C1 segment of cervical spinal cord (tissue), 14 donors: ENCODE measurements at regions not wholly inside any gene's neighbourhood (a gene's known extent, or its start where the extent isn't known, plus 50 kb on each side); places are given as distances from the start of the nearest gene placed in this dataset.

Experiments used
- DNase-seq, 14 donors: peaks; one replicate each; lab custom pipeline; 2025; lab: John Stamatoyannopoulos, UW

DNA sequence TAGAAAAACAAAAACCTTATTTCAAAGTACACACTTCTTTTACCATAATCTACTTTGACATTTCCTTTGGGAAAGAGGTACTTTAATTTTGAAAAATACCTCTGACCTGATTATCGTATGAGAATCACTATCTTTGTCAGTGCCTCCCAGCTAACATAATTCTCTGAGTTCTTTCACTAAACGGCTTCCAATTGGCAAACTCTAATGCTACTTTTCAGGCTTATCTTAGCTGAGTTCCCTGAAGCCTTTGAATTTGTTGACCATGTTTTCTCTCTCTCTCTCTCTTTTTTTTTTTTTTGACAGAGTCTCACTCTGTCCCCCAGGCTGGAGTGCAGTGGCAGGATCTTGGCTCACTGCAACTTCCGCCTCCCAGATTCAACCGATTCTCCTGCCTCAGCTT is 312.8 kb downstream of the ZPLD1 start:
- no peak for DNase-seq

DNA sequence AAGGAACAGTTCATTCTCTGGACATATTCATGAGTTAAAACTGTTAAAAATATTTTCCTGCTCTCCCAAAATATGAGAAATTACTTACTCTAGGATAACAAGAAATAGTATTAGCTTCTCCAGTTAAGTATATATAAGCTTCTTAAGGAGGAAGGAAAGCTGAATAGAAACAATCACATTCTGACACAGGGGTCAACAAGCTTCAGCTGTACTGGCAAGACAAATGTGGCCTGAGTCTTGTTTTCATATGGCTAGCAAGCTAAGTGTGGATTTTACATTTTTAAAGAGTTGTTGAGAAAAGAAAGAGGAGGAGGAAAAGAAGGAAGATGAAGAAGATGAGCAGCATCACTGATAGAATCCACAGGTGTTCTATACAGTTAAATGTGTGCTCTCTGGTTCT is 313.8 kb downstream of the ZPLD1 start:
- no peak for DNase-seq

DNA sequence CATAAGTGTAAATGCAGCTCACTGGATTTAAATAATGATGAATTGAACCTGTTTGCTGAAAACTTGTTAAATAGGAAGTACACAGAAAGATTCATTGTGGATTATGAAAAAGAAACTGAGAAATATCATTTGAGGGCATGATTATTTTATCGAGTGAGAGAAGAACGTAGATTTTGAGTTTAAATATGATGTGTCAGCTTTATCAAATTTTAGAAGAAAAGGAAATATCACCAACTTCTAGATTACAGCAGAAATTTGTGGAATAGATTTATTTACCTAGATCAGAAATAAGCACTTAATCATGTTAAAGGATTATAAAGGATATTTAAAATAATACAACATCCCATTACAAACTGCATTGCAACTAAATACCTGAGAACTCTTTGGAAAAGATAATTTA is 315.5 kb downstream of the ZPLD1 start:
- DNase-seq = no peak

DNA sequence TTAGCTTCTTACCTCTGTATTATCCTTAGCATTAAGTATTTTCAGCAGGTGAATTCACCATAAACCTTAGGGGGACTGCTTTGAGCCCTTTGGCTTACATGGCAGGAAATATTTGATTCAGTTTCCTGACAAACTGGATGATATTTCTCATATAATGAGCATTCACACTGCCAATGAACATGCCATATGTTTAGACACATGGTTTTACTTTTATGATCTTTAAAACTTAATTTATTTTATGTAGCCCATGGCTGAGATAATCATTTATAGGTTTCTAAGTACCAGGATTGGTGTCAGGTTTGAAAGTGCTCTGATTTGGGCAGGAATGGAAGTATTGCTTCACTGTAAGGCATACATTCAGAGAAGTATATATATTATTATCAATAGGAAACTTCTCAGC is 319.1 kb downstream of the ZPLD1 start:
- DNase-seq = no peak

DNA sequence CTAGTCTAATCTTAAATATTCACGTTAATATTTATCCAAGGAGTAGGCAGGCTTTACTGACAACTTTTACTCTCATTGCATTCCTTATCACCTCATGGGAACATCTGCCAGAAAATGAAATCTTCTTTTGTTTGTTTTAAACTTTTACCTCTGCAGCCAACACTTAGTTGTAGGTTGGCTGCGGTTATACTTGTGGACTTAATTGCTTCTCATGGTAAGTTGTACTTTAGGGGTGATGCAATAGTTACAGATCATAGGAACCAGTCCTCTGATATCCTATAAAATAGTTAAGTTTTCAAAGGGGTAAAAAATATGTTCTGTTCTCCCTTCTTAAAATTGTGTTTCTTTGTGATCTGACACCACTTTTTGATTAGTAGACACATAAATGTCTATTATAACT is 321.9 kb downstream of the ZPLD1 start:
- DNase-seq = no peak

DNA sequence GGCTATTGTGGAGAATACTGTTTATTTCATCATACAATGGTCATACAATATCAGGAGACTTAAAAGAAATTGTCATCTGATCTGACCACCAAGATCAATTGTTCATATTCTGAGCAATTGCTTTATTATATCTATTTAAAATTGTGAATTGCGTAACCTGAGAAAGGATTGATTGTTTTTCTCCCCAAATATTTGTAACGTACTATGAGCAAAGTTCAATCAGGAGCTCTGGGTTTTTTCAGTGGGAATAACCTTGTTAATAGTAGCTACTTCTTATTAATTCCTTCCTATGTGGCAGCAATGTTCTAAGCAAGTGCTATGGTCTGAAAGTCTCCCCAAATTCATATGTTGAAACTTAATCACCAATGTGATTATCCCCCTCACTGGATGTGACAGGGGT is 323.1 kb downstream of the ZPLD1 start:
- no peak for DNase-seq

DNA sequence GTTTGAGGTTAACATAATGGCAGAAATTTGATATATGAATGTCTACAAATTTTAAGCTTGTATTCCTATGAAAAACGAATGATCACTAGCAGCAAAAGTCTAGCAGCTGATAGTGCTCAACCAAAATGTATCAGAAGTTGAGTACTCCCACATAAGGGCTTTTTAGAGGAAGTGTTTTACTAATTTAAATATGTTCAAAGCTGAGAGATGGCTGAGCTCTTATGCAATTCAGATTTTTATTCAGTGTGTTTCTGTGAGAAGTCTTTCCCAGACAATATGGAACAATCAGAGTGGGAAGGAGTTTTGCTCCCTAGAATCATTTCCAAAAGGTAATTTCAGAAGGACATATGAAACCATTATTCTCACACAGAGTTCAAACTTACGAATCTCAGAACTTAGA is 327.0 kb downstream of the ZPLD1 start:
- DNase-seq = no peak

DNA sequence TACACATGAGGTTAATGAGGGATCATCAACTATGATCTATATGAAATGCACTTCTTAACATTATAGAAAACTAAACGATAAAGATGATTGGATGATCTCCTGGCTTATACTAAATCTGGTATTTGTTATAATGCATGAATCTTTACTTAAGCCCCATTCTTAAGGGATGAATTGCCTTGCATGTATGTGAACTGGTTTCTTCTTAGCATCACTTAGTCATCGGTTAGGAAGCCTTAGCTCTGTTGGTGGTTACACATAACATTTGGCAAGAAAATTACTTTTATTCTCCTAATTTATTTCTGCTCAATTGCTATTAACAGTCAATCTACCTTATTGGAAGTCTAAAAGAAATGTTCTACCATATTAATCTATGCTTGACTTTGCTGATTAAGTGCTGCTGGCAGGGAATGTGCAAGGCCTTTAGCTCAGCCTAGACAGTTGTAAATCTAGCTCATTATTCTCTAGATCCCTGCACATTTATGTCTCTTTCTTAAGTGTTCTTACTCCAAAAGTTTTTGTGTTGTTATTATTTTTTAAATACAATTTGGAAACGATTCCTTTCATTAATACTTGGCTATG is 356.0 kb downstream of the ZPLD1 start:
- no peak for DNase-seq

DNA sequence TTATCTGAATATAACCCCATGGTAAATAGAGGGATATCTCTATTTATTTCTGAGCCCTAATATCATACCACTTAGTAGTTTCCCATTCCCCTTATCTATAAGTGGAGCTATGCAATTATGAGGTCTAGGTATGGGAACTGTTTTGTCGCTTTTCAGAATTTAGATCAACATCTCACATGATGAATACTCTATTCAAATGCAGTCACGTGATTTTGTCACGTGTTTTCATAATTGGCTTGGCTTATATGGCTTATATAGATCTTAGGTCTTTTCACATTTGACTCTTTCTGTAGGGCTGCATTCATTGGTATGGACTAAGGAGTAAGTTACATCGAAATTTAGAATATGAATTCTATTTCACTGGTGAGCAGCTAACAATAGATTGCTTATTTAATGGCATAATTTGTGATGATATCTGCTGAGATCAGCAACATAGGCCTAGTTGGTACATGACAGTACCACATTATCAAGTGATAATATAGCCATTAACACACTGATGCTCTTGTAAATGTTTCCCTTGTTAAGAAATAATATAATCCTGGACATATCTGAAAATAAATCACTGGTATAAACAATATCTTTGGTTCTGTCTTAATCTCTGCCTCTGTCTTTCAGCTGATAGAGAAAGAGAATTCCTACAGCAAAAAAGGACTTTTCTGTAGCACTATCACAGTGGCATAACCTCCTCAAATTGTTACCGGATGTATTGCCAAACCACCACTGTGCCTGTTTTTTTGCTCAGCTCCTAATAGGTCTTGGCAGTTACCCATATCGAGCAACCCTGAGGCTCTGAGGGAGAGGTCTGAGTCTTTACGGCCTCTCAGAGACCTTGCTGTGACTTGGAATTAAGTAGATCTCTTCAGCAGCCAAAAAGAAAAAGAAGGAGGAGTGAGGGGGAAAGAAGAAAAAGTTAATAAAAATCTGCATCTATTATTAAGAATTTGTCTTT is 357.1 kb downstream of the ZPLD1 start:
- no peak for DNase-seq

DNA sequence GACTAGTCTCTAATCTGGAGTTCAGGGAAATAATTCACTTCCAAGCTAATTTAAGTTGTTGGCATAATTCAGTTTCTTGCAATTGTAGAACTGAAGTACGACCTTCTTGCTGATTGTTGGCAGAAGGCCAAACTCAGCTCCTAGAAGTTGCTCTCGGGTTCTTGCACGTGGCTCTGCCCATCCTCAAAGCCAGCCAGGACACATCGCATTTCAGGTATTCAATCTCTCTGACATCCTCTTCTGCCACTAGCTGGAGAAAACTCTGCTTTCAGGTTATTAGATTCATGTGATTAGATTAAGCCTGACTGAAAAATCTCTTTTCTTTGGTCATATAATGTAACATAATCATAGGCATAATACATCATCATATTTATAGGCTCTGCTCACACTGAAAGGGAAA is 362.0 kb downstream of the ZPLD1 start:
- DNase-seq = no peak

DNA sequence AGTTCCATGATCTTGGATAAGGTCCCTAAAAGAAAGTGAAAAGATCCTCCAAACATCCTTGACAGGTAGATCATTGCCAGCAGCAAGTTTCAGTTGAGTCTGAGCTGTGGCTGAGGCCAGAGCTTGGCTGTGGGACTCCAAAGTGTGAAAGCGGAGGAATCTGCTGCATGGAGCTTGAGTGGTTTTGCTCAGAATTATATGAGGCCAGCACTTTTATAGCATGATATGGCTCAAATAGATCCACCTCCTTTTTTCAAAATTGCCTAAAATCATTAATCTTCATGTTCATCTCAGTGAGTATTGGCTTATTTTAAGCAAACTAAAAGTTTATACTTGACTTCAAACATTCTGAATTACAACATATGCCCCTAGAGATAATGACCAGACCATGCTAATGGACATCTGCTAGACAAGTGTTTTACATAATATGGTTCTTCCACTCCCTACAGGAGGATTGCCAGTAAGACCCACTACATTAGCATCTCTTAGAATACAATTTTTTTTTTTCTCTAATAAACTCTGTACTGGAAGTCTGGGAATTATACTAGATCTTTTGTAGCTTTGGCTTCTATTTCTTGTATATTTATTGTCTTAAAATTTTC is 368.1 kb downstream of the ZPLD1 start:
- no peak for DNase-seq

DNA sequence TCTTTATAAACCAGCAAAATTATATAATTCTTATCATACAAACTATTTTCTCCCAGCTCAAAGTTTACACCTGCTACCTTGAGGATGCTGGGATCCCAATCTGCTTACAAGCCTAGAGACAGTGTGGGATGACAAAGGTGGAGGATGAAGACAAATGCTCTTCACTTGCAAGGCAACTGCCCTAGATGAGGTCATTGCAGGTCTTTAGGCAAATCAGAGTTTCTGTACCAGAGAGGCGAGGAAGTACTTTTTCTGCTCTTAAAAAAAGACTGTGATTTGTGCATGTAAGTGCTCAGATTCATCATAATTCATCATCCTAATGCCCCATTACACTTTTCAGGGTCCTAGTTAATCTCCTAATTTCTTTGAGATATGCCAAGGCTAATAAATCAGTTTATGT is 376.1 kb downstream of the ZPLD1 start:
- DNase-seq = no peak

DNA sequence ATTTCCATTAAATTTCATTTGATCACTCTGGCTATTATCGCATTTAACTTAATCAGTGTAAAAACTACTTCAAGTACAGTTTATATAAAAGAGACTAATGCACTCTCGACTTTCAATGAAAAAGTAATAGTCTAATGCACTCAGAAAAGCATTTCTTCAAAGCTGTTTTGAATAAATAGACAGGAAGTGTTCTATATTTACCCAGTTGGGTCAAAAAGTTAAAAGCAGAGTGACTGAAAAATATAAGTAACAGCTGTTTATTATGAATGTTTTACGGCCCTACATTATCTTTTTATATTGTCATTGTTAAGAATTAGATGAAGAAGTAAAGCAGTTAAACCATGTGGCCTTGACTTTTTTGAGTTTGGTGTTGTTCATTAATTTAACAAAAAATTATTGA is 391.8 kb downstream of the ZPLD1 start:
- DNase-seq = no peak

DNA sequence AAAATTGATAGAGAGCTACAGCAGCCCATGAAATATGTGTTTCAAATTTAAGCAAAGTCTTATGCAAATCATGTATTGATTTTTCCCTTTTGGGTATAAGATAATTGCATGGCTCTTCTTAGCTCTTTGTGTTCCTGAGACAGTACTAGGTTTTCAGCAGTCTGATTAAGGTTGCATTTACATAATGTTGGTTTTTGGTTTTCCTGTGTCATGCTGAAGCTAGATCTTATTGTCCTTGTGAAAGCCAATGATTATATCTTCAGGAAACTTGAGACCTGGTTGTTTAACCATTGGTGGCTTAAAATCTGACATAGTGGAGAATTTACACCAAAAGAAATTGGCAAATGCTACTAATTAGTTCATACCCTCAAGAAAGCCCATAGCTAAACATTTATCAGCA is 392.6 kb downstream of the ZPLD1 start:
- no peak for DNase-seq

DNA sequence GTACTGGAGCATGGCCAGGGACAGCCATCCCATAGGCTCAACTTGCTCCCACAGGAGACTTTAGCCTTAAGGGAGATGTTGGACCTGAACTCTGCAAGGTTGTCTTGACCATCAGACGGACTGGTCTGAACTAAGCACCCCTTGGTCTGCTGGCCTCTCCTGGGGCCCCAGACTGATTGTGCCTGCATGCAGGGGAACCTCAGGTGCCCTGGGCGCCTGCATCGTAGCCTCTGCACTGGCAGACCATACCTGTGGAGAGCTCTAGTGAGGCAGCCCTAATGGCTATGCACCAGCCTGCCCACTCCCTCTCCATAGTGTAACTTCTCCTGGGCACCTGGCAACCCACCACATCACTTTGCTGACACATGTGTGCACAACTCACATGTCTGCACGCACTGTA is 395.6 kb downstream of the ZPLD1 start:
- DNase-seq = no peak

DNA sequence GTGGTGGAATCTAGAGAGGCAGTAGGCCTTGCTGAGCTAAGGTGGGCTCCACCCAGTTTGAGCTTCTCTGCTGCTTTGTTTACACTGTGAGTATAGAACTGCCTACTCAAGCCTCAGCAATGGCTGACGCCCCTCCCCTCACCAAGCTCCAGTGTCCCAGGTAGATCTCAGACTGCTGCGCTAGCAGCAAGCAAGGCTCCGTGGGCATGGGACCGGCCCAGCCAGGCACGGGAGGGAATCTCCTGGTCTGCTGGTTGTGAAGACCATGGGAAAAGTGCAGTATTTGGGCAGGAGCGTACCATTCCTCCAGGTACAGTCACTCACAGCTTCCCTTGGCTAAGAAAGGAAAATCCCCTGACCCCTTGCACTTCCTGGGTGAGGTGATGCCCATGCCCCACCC is 407.1 kb downstream of the ZPLD1 start:
- DNase-seq = no peak

DNA sequence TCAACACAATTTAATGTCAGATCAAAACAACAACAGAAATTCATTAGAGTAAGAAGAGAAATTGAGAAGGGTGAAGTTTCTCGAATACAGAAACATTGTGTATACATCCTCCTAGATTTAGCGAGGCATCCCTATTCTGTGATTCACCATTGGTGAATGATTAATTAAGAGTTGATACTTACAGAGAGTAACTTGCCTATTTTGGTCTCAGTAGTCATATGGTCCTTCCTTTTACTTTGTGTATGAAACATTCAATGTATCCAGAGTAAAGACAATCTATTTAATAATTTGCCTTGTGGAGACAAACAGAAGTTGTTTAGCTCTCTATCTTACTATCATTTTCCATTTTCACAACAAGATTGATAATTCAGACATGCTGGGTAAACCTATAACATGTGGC is 432.0 kb downstream of the ZPLD1 start:
- no peak for DNase-seq

DNA sequence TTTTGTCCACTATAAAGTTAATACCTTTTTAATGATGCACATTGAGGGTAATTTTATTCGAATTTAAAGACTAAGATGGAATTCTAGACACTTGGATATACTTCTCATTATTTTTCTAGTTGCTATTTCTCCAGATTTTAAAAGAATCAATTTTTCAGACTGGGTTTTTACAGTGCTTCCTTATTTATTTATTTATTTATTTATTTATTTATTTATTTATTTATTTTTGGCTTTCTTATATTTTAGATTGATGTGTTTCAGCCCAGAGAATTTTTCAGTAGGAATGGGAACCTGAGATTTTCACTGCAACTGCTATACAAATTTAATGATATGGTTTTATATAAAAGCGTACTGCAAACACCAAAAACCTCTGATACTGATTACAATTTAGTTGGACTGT is 448.7 kb downstream of the ZPLD1 start:
- DNase-seq = no peak

DNA sequence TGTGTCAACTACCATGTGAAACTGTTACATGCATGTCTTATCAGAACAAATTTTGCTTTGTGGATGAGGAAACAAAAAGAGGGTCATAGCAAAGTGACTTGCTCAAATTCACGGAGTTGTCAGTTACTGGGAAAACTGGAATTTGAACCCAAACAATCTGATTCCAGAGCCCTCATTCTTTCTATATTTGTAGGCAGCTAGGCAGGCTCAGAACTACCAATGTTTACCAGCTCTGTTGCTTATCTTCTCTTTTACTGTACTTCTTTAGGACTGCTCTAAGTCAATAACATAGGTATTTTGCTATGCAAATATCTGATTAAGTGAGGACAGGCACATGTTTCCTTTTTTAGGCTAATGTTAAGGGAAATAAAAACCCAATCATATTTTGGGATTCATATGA is 450.5 kb downstream of the ZPLD1 start:
- no peak for DNase-seq

DNA sequence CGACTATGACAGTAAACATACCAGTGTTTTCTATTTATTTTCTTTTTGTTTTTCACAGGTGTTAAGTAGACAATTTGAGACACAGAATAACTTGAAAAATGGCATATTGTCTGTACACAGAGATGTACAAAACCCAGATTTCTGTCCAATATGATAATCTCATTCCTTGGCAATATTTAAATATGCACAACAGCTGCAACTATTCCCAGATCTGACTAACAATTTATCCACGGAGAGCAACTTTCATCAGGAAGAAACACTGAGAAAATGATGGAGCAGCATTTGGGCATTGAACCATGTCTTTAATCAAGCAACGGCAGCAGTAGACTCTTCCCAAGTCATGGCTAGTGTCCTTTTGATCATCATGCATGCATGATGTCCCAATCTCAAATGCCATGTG is 452.6 kb downstream of the ZPLD1 start:
- no peak for DNase-seq

DNA sequence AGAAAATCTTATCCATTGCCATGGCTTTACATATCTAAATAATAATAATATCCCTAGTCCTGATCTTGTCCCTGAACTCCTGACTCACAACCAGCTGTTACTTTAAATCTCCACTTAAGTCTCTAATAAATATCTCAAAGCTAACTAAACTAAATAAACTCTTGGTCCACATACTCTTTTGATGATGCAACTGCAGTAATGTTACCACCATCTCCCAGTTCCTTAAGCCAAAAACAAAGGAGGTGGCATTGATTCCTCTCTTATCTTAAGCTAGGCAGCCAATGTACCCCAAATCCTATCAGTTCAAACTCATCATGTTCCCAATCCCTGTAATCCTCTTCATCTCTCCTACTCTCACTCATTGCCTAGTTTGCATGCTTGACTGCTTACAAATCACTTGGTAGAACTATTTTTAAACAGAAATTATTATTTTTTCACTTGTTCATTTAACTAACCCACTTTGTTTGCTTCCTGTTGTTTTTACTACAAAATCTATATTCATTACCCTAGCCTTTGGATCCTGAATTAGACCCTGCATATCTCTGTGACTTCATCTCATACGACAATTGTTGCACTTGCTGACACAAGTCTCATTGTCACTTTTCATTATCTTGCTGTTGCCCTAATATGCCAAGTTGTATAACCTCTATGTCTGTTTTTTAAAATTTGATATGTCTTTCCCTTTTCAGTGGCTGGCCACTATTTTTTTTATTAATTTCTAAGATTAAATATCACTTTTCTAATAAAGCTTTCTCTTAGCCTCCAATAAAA is 462.2 kb downstream of the ZPLD1 start:
- DNase-seq = no peak

DNA sequence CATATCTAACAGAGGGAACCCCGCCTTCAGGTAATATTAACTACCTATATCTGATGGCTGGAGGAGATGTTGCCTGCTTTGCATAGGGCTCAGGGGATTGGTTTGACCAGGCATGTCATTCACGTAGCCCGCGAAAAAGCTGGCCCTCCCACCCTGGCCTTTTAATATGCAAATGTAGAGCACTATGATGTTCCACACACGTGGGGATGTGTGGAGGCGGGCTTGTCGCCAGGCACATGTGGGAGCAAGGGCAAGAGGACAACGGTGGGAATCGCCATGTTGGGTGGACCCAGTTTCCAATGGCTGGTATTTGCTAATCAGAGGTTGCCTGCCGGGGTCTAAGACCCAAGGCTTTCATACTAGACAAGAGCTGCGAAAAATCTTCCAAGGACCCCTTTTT is 469.8 kb downstream of the ZPLD1 start:
- no peak for DNase-seq
